HL-60 (cell line): ENCODE measurements at regions not wholly inside any gene's neighbourhood (a gene's known extent, or its start where the extent isn't known, plus 50 kb on each side); places are given as distances from the start of the nearest gene placed in this dataset.
"Not testable (repeated sequence)": the region's sequence is repeated elsewhere in the genome, so short reads cannot be mapped to it uniquely, and the experiment has no call there.

Experiments used
- CTCF ChIP-seq: IDR thresholded peaks from one replicate; pipeline ENCODE4 v1.5.1; 2011; ENCODE audit warnings: low read length, control low read depth, inconsistent platforms; ENCODE audit not compliant: insufficient read depth
- POLR2AphosphoS5 ChIP-seq: IDR thresholded peaks from 2 replicates; pipeline ENCODE4 v1.6.1; 2012; ENCODE audit warnings: low read depth
- SPI1 ChIP-seq: IDR thresholded peaks from 2 replicates; pipeline ENCODE4 v1.6.1; 2012; ENCODE audit warnings: low read depth, mild to moderate bottlenecking, borderline replicate concordance

GRCh38 chr4:33835764-33836163 lies 2408.6 kb downstream of the ARAP2 start:
- TF ChIP-seq CTCF, POLR2AphosphoS5, SPI1: not testable (repeated sequence)
